ENCODE measurements at regions not wholly inside any gene's neighbourhood (a gene's known extent, or its start where the extent isn't known, plus 50 kb on each side); places are given as distances from the start of the nearest gene placed in this dataset.

DNA sequence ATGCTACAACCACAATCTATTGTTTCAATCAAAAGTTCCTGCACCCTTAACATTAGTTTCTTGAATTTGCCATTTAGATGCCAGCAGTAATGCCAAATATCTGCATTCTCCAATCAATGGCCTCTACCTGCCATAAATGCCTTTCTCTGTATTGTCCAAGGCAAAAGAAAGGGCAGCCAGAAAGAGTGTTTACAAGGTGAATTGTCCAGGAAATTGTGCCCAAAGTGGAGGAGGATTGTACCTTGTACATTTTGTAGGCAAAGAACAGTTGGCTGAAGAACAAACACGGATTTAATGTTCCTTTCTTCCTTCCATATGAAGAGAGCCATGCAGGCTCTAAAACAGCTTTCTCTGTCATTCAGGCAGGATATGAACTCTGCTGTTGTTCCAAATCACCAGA, 181.5 kb downstream of the GUCY2F start:
- H3K4me2 ChIP-seq (ENCODE audit: extremely low read depth, insufficient read depth, low read length), result no peak overlapping the region
- no peak overlapping the region for H3K9ac ChIP-seq (ENCODE audit: insufficient read depth, low read length)
- H3K27me3 ChIP-seq (ENCODE audit: control insufficient read depth, insufficient read depth, low read length), result no peaks in the 10 kb centered on the region
- H4K20me1 ChIP-seq (ENCODE audit: control insufficient read depth, extremely low read depth, insufficient read depth, low read length), result no peaks in the 10 kb centered on the region
- no peaks in the 10 kb centered on the region for H3K79me2 ChIP-seq (ENCODE audit: control insufficient read depth, insufficient read depth, low read length)
- no peak for DNase-seq (ENCODE audit: low read depth in 2 of 2)
- TF ChIP-seq EZH2 (IDR thresholded peaks at IDR 0.05; ENCODE audit: low read length, missing control alignments), result no peak
- TF ChIP-seq, protein P1, sequence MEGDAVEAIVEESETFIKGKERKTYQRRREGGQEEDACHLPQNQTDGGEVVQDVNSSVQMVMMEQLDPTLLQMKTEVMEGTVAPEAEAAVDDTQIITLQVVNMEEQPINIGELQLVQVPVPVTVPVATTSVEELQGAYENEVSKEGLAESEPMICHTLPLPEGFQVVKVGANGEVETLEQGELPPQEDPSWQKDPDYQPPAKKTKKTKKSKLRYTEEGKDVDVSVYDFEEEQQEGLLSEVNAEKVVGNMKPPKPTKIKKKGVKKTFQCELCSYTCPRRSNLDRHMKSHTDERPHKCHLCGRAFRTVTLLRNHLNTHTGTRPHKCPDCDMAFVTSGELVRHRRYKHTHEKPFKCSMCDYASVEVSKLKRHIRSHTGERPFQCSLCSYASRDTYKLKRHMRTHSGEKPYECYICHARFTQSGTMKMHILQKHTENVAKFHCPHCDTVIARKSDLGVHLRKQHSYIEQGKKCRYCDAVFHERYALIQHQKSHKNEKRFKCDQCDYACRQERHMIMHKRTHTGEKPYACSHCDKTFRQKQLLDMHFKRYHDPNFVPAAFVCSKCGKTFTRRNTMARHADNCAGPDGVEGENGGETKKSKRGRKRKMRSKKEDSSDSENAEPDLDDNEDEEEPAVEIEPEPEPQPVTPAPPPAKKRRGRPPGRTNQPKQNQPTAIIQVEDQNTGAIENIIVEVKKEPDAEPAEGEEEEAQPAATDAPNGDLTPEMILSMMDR (conservative IDR thresholded peaks at IDR 0.05 in 1 of 2, IDR thresholded peaks at IDR 0.05 in 1 of 2; ENCODE audit: low read depth in 1 of 2, low read length in 2 of 2), result no peak
- H3K36me3 ChIP-seq (ENCODE audit: control insufficient read depth, insufficient read depth, low read length), result no peaks in the 10 kb centered on the region
- H3K4me3 ChIP-seq (replicated peaks in 1 of 4; ENCODE audit: control extremely low read depth in 1 of 4, insufficient read depth in 1 of 4, low read depth in 3 of 4, low read length in 4 of 4), result no peak overlapping the region
- no peak overlapping the region for H3K27ac ChIP-seq (ENCODE audit: insufficient read depth, low read length)
- H3K9me3 ChIP-seq (ENCODE audit: control insufficient read depth, insufficient read depth, low read depth, low read length), result no peaks in the 10 kb centered on the region
- H2AFZ ChIP-seq (ENCODE audit: low read length), result no peak overlapping the region
- no peaks in the 10 kb centered on the region for H3K4me1 ChIP-seq (ENCODE audit: control insufficient read depth, extremely low read depth, insufficient read depth, low read length)

DNA sequence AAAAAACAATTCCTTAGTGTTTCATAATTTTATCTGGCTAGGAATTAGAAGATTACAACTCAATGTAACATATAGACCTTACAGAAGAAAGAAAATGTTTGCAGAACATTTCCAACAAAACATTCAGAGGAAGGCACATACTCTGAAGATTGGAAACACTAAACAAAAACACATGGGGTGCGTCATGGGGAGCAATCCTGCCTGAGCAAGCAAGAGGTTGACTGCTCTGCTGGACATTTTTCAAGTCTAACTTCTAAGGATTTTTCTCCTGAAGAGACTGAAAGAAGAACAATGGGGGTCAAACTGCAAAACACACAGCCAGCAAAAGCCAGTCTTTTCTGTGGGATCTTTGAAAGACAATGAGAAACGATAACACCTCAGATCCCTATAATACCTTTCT, 182.8 kb downstream of the GUCY2F start:
- Histone ChIP-seq H3K4me1 (ENCODE audit: control insufficient read depth, extremely low read depth, insufficient read depth, low read length) (no peaks in the 10 kb centered on the region), H4K20me1 (ENCODE audit: control insufficient read depth, extremely low read depth, insufficient read depth, low read length) (no peaks in the 10 kb centered on the region), H3K36me3 (ENCODE audit: control insufficient read depth, insufficient read depth, low read length) (no peaks in the 10 kb centered on the region), H3K9ac (ENCODE audit: insufficient read depth, low read length) (no peak overlapping the region), H3K9me3 (ENCODE audit: control insufficient read depth, insufficient read depth, low read depth, low read length) (no peaks in the 10 kb centered on the region), H3K4me3 (replicated peaks in 1 of 4; ENCODE audit: control extremely low read depth in 1 of 4, insufficient read depth in 1 of 4, low read depth in 3 of 4, low read length in 4 of 4) (no peak overlapping the region), H3K27ac (ENCODE audit: insufficient read depth, low read length) (no peak overlapping the region), H3K27me3 (ENCODE audit: control insufficient read depth, insufficient read depth, low read length) (no peaks in the 10 kb centered on the region), H3K4me2 (ENCODE audit: extremely low read depth, insufficient read depth, low read length) (no peak overlapping the region), H2AFZ (ENCODE audit: low read length) (no peak overlapping the region), H3K79me2 (ENCODE audit: control insufficient read depth, insufficient read depth, low read length) (no peaks in the 10 kb centered on the region)
- no peak for DNase-seq (ENCODE audit: low read depth in 2 of 2)
- TF ChIP-seq, protein P1 (conservative IDR thresholded peaks at IDR 0.05 in 1 of 2, IDR thresholded peaks at IDR 0.05 in 1 of 2; ENCODE audit: low read depth in 1 of 2, low read length in 2 of 2), result no peak
- no peak for TF ChIP-seq EZH2 (IDR thresholded peaks at IDR 0.05; ENCODE audit: low read length, missing control alignments)

DNA sequence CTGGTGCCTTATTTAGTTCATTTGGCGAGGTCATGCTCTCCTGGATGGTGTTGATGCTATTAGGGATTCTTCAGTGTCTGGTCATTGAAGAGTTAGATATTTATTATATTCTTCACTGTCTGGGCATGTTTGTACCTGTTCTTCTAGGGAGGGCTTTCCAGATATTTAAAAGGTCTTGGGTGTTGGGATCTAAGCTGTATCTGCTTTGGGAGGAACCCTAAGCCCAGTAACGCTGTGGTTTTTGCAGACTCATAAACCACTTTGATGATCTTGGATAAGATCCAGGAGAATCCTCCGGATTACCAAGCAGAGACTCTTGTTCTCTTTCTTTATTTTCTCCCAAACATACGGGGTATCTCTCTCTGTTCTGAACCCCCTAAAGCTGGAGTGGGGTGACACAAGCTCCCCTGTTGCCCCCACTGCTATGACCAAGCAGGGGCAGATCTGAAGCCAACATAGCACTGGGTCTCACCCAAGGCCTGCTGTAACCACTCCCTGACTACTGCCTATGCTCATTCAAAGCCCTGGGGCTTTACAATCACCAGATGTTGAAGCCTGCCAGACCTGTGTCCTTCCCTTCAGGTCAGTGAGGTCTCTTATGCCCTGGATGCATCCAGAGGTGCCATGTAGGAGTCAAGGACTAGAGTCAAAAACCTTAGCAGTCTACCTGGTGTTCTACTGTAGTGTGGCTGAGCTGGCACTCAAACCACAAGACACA, 187.6 kb downstream of the GUCY2F start:
- peak in 1 of 2 donors; percentile 7 for DNase-seq (ENCODE audit: low read depth in 2 of 2)
- Histone ChIP-seq H3K4me2 (ENCODE audit: extremely low read depth, insufficient read depth, low read length) (no peak overlapping the region), H3K36me3 (ENCODE audit: control insufficient read depth, insufficient read depth, low read length) (no peaks in the 10 kb centered on the region)

More for the DNA sequence above, 187.6 kb downstream of the GUCY2F start:
- H3K27me3 ChIP-seq (ENCODE audit: control insufficient read depth, insufficient read depth, low read length), result no peaks in the 10 kb centered on the region
- H3K9me3 ChIP-seq (ENCODE audit: control insufficient read depth, insufficient read depth, low read depth, low read length), result no peaks in the 10 kb centered on the region
- no peaks in the 10 kb centered on the region for H4K20me1 ChIP-seq (ENCODE audit: control insufficient read depth, extremely low read depth, insufficient read depth, low read length)
- no peak overlapping the region for H3K27ac ChIP-seq (ENCODE audit: insufficient read depth, low read length)
- no peaks in the 10 kb centered on the region for H3K79me2 ChIP-seq (ENCODE audit: control insufficient read depth, insufficient read depth, low read length)
- H2AFZ ChIP-seq (ENCODE audit: low read length), result no peak overlapping the region
- no peaks in the 10 kb centered on the region for H3K4me1 ChIP-seq (ENCODE audit: control insufficient read depth, extremely low read depth, insufficient read depth, low read length)
- TF ChIP-seq, protein P1 (conservative IDR thresholded peaks at IDR 0.05 in 1 of 2, IDR thresholded peaks at IDR 0.05 in 1 of 2; ENCODE audit: low read depth in 1 of 2, low read length in 2 of 2), result no peak
- no peak for TF ChIP-seq EZH2 (IDR thresholded peaks at IDR 0.05; ENCODE audit: low read length, missing control alignments)
- no peak overlapping the region for H3K9ac ChIP-seq (ENCODE audit: insufficient read depth, low read length)
- H3K4me3 ChIP-seq (replicated peaks in 1 of 4; ENCODE audit: control extremely low read depth in 1 of 4, insufficient read depth in 1 of 4, low read depth in 3 of 4, low read length in 4 of 4), result no peak overlapping the region
